Mucosa of descending colon (tissue), 3 donors: ENCODE measurements at regions not wholly inside any gene's neighbourhood (a gene's known extent, or its start where the extent isn't known, plus 50 kb on each side); places are given as distances from the start of the nearest gene placed in this dataset.

Source experiments
- ATAC-seq: fragments of 200-7000 bp; cut with Tn5 transposase; one replicate; pipeline ENCODE4 v1.9.1; 2020; ENCODE audit warnings: mild to moderate bottlenecking, moderate library complexity
- DNase-seq, 3 donors: peaks; one replicate each; pipeline ENCODE4 v3.0.0-alpha.2; 2020
- H3K36me3 ChIP-seq: fragments of 200-600 bp; one replicate; pipeline ENCODE4 v1.8.0; 2021; ENCODE audit warnings: low read depth, mild to moderate bottlenecking
- H3K4me1 ChIP-seq: fragments of 200-600 bp; one replicate; pipeline ENCODE4 v1.8.0; 2021; ENCODE audit warnings: low read depth, mild to moderate bottlenecking
- H3K4me3 ChIP-seq: fragments of 200-600 bp; one replicate; pipeline ENCODE4 v1.8.0; 2021; ENCODE audit warnings: mild to moderate bottlenecking
- H3K9me3 ChIP-seq: fragments of 200-600 bp; one replicate; pipeline ENCODE4 v1.8.0; 2021; ENCODE audit warnings: mild to moderate bottlenecking
- intact Hi-C, 2 donors: fragments of 100-400 bp; cut with DNase I in 1 of 2; cut with micrococcal nuclease in 1 of 2; formaldehyde crosslinking; loops; one replicate each; pipeline versions ENCODE4 v1.11.0 to v1.11.1; 2022; cut with DNase I, micrococcal nuclease
- TF ChIP-seq, protein P1 (sequence below): fragments of 200-600 bp; IDR thresholded peaks from one replicate; pipeline ENCODE4 v1.8.0; 2022; ENCODE audit warnings: antibody characterized with exemption, mild to moderate bottlenecking
- donor health status: DM: no; HTN: no; CAD: no; lungs with moderate emphysema.
- donor health status: DM: no; HTN: no; CAD: no.
- donor health status: DM: no; HTN: yes; CAD: no.

GRCh38 chr1:208559597-208560329, 315.6 kb upstream of the PLXNA2 start:
- intact Hi-C loops: no loop called here
- ATAC-seq: no peak
- no peak for DNase-seq
- no peaks in the 10 kb centered on the region for H3K36me3 ChIP-seq
- no peaks in the 10 kb centered on the region for H3K9me3 ChIP-seq
- TF ChIP-seq, protein P1, sequence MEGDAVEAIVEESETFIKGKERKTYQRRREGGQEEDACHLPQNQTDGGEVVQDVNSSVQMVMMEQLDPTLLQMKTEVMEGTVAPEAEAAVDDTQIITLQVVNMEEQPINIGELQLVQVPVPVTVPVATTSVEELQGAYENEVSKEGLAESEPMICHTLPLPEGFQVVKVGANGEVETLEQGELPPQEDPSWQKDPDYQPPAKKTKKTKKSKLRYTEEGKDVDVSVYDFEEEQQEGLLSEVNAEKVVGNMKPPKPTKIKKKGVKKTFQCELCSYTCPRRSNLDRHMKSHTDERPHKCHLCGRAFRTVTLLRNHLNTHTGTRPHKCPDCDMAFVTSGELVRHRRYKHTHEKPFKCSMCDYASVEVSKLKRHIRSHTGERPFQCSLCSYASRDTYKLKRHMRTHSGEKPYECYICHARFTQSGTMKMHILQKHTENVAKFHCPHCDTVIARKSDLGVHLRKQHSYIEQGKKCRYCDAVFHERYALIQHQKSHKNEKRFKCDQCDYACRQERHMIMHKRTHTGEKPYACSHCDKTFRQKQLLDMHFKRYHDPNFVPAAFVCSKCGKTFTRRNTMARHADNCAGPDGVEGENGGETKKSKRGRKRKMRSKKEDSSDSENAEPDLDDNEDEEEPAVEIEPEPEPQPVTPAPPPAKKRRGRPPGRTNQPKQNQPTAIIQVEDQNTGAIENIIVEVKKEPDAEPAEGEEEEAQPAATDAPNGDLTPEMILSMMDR: no peak
- H3K4me3 ChIP-seq: no peak overlapping the region
- H3K4me1 ChIP-seq: no peaks in the 10 kb centered on the region

GRCh38 chr1:208562151-208562960, 318.2 kb upstream of the PLXNA2 start:
- Histone ChIP-seq H3K4me3 (no peak overlapping the region), H3K9me3 (no peaks in the 10 kb centered on the region), H3K4me1 (no peaks in the 10 kb centered on the region), H3K36me3 (no peaks in the 10 kb centered on the region)
- TF ChIP-seq, protein P1: no peak
- DNase-seq: no peak
- ATAC-seq: no peak
- intact Hi-C loops: no loop called here

- DNase-seq (no peak), ATAC-seq (no peak)
- intact Hi-C loops: no loop called here
- no peaks in the 10 kb centered on the region for H3K9me3 ChIP-seq
- H3K4me1 ChIP-seq: no peaks in the 10 kb centered on the region
- no peaks in the 10 kb centered on the region for H3K36me3 ChIP-seq
- no peak overlapping the region for H3K4me3 ChIP-seq
- TF ChIP-seq, protein P1: no peak
Observed at GRCh38 chr1:208564466-208564865, 320.3 kb upstream of the PLXNA2 start.

DNA sequence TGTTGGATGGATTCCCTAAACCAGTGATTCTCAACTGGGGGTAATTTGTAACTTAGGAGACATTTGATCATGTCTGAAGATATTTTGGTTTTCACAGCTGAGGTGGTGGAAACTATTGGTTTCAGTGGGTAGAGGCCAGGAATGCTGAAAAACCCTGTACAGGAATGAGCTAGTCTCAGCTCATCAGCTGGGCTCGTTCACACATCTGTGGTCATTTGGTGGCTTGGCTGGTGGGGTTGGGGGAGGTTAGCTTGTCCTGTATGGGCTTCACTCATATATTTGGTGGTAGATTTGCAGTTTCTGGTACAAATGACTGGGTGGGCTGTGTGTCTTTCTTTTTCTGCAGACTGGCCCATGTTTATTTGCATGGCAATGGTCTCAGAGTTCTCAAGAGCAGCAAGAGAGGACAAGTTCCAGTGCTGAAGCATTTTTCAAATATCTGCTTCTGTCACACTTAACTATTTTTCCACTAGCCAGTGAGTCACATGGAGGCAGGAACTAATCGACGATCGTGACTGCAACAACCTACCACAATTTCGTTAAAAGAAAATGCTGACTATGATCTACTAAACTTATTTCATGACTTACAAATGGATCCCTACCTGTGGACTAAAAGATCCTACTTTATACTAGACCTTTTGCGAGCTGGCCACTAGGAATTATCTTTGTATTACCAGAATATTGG, 321.7 kb upstream of the PLXNA2 start:
- H3K4me1 ChIP-seq: no peaks in the 10 kb centered on the region
- TF ChIP-seq, protein P1: no peak
- intact Hi-C loops: no loop called here
- DNase-seq: no peak
- no peaks in the 10 kb centered on the region for H3K9me3 ChIP-seq
- no peak overlapping the region for H3K4me3 ChIP-seq
- H3K36me3 ChIP-seq: no peaks in the 10 kb centered on the region
- no peak for ATAC-seq

GRCh38 chr1:208569181-208569580, 325.0 kb upstream of the PLXNA2 start:
- ATAC-seq (no peak), DNase-seq (no peak)
- TF ChIP-seq, protein P1: no peak
- Histone ChIP-seq H3K9me3 (no peaks in the 10 kb centered on the region), H3K36me3 (no peaks in the 10 kb centered on the region), H3K4me3 (no peak overlapping the region), H3K4me1 (no peaks in the 10 kb centered on the region)
- intact Hi-C loops: no loop called here
